Esophagus squamous epithelium (tissue), 5 donors: ENCODE measurements at regions not wholly inside any gene's neighbourhood (a gene's known extent, or its start where the extent isn't known, plus 50 kb on each side); places are given as distances from the start of the nearest gene placed in this dataset.

Experiments
- DNase-seq: peaks from one replicate; lab custom pipeline; 2025; lab: John Stamatoyannopoulos, UW
- H3K27ac ChIP-seq, 4 donors: fragments of 200-600 bp; sonication (generic); one replicate each; pipeline ENCODE4 v1.5.1; 2016 to 2019; ENCODE audit warnings: mild to moderate bottlenecking in 1 of 4
- H3K27me3 ChIP-seq, 4 donors: fragments of 200-600 bp; sonication (generic); 1 replicate in 3 of 4; 2 replicates in 1 of 4; pipeline versions ENCODE4 v1.5.1 to v1.6.0; 2017 to 2021; ENCODE audit warnings: antibody characterized with exemption in 1 of 4
- H3K36me3 ChIP-seq, 3 donors: fragments of 200-600 bp; sonication (generic); one replicate each; pipeline ENCODE4 v1.5.1; 2016 to 2019
- H3K4me1 ChIP-seq, 3 donors: fragments of 200-600 bp; sonication (generic); one replicate each; pipeline ENCODE4 v1.5.1; 2017 to 2019
- H3K4me3 ChIP-seq, 4 donors: fragments of 200-600 bp; sonication (generic); 1 replicate in 3 of 4; 2 replicates in 1 of 4; pipeline ENCODE4 v1.5.1; 2016 to 2019; ENCODE audit warnings: mild to moderate bottlenecking in 2 of 4, moderate library complexity in 1 of 4
- H3K9me3 ChIP-seq, 3 donors: fragments of 200-600 bp; sonication (generic); one replicate each; pipeline ENCODE4 v1.5.1; 2016 to 2019
- CTCF ChIP-seq, 6 experiments: fragments of 450-650 bp in 4 of 6; fragments of 200-600 bp in 2 of 6; sonication (generic) in 2 of 6; IDR thresholded peaks; one replicate each; pipeline ENCODE4 v1.5.1; 2016 to 2019; ENCODE audit warnings: antibody characterized with exemption in 6 of 6, mild to moderate bottlenecking in 4 of 6, moderate library complexity in 4 of 6
- POLR2A ChIP-seq, 4 donors: fragments of 450-650 bp; IDR thresholded peaks; one replicate each; pipeline ENCODE4 v1.6.1; 2017; ENCODE audit warnings: antibody characterized with exemption in 4 of 4, mild to moderate bottlenecking in 4 of 4, moderate library complexity in 3 of 4
- WGBS, 2 donors: methylation state at CpG; one replicate each; pipeline ENCODE4 v1.1.5; 2018; 5-methylcytosine and 5-hydroxymethylcytosine counted together
- intact Hi-C: fragments of 100-400 bp; cut with DNase I; formaldehyde crosslinking; loops from one replicate; pipeline ENCODE4 v1.15.0; 2022
- donor health status: DM: yes; HTN: yes; CAD: no.

- intact Hi-C loops, result no loop called here
- H3K27ac ChIP-seq, result peak overlapping the region in 2 of 4 donors; percentile 12 to 14
- H3K27me3 ChIP-seq, result no peaks in the 10 kb centered on the region
- 44 to 55% methylated on average over 11 to 12 of the region's 12 CpGs for WGBS, 2 donors
- peaks cover 0 to 28% (median 3%) of the 10 kb centered on the region in 3 donors for H3K4me1 ChIP-seq
- TF ChIP-seq CTCF (IDR thresholded peaks at IDR 0.05), result no peak
- no peak for TF ChIP-seq POLR2A (IDR thresholded peaks at IDR 0.05)
- H3K9me3 ChIP-seq, result no peaks in the 10 kb centered on the region
- H3K36me3 ChIP-seq, result no peaks in the 10 kb centered on the region
- DNase-seq, result no peak
- no peak overlapping the region for H3K4me3 ChIP-seq
These were observed 125.9 kb upstream of the ANKRD55 start for GRCh38 chr5:56358703-56359681.

- WGBS, 2 donors, result 100% methylated on average over 1 of the region's 1 CpG
- peaks cover 0 to 28% (median 3%) of the 10 kb centered on the region in 3 donors for H3K4me1 ChIP-seq
- TF ChIP-seq POLR2A (IDR thresholded peaks at IDR 0.05), result no peak
- no peak for TF ChIP-seq CTCF (IDR thresholded peaks at IDR 0.05)
- H3K9me3 ChIP-seq, result no peaks in the 10 kb centered on the region
- DNase-seq, result no peak
- no peaks in the 10 kb centered on the region for H3K36me3 ChIP-seq
- no peak overlapping the region for H3K27ac ChIP-seq
- intact Hi-C loops, result no loop called here
- H3K27me3 ChIP-seq, result no peaks in the 10 kb centered on the region
- no peak overlapping the region for H3K4me3 ChIP-seq
These were observed 124.9 kb upstream of the ANKRD55 start for GRCh38 chr5:56358046-56358445.

GRCh38 chr5:56357426-56357825 lies 124.3 kb upstream of the ANKRD55 start:
- Histone ChIP-seq H3K27me3 (no peaks in the 10 kb centered on the region), H3K9me3 (no peaks in the 10 kb centered on the region), H3K4me1 (peaks cover 0 to 28% (median 3%) of the 10 kb centered on the region in 3 donors), H3K36me3 (no peaks in the 10 kb centered on the region), H3K4me3 (no peak overlapping the region), H3K27ac (no peak overlapping the region)
- TF ChIP-seq POLR2A (IDR thresholded peaks at IDR 0.05) (no peak), CTCF (IDR thresholded peaks at IDR 0.05) (no peak)
- no peak for DNase-seq
- intact Hi-C loops, result no loop called here

GRCh38 chr5:56356836-56357160 lies 123.7 kb upstream of the ANKRD55 start:
- Histone ChIP-seq H3K4me1 (peaks cover 0 to 28% (median 3%) of the 10 kb centered on the region in 3 donors), H3K4me3 (no peak overlapping the region), H3K27me3 (no peaks in the 10 kb centered on the region), H3K27ac (no peak overlapping the region), H3K36me3 (no peaks in the 10 kb centered on the region), H3K9me3 (no peaks in the 10 kb centered on the region)
- intact Hi-C loops, result no loop called here
- no peak for DNase-seq
- TF ChIP-seq CTCF (IDR thresholded peaks at IDR 0.05) (no peak), POLR2A (IDR thresholded peaks at IDR 0.05) (no peak)

GRCh38 chr5:56356121-56356835 lies 123.1 kb upstream of the ANKRD55 start:
- TF ChIP-seq POLR2A (IDR thresholded peaks at IDR 0.05), result no peak
- no peak for TF ChIP-seq CTCF (IDR thresholded peaks at IDR 0.05)
- intact Hi-C loops, result no loop called here
- 50 to 57% methylated on average over 6 of the region's 6 CpGs for WGBS, 2 donors
- Histone ChIP-seq H3K36me3 (no peaks in the 10 kb centered on the region), H3K27me3 (no peaks in the 10 kb centered on the region), H3K4me3 (no peak overlapping the region), H3K27ac (no peak overlapping the region), H3K4me1 (peaks cover 0 to 28% (median 3%) of the 10 kb centered on the region in 3 donors), H3K9me3 (no peaks in the 10 kb centered on the region)
- DNase-seq, result no peak
